ENCODE measurements at regions not wholly inside any gene's neighbourhood (a gene's known extent, or its start where the extent isn't known, plus 50 kb on each side); places are given as distances from the start of the nearest gene placed in this dataset.

DNA sequence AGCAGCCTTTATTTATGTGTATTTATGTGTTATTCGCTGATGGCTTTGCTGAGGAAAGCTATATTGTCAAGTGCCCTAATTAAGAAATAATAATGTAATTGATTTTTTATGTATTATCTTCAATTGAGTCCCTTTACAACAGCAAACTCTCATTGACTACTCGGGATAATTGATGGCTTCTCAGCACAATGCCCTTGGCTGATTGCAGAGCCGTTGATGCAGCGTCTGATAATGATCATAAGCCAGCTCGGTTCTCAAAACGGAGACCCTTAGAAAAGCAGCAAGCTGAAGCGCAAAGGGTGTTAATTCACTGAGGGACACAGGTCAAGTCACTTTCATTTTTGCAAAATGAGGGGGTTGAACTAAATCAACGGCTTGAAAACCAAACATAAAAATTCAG lies 357.1 kb upstream of the KCNH8 start:
- Histone ChIP-seq H4K20me1 (replicated peaks in 1 of 2; ENCODE audit: control insufficient read depth in 1 of 2, insufficient read depth in 2 of 2, low read length in 2 of 2) (no peaks in the 10 kb centered on the region), H2AFZ (ENCODE audit: low read length) (no peak overlapping the region), H2BK20ac (ENCODE audit: low read length) (no peak overlapping the region), H3K18ac (ENCODE audit: extremely low read depth, low read length) (no peak overlapping the region), H4K8ac (ENCODE audit: extremely low read depth, insufficient read depth, low read length) (no peak overlapping the region), H2AK5ac (ENCODE audit: low read depth, low read length) (no peak overlapping the region), H4K5ac (ENCODE audit: insufficient read length, low read depth, low read length) (no peak overlapping the region), H2BK120ac (replicated peaks; ENCODE audit: low read depth, low read length) (no peak overlapping the region), H3K4ac (replicated peaks; ENCODE audit: insufficient read length, low read depth, low read length) (no peak overlapping the region), H2BK12ac (ENCODE audit: low read depth, low read length) (no peak overlapping the region), H3K14ac (ENCODE audit: insufficient read length) (no peak overlapping the region), H3K9me3 (ENCODE audit: insufficient read depth in 2 of 2, low read depth in 1 of 2, low read length in 1 of 2) (no peaks in the 10 kb centered on the region), H3K9ac (replicated peaks in 1 of 4; ENCODE audit: extremely low read depth in 1 of 4, low read depth in 3 of 4, low read length in 3 of 4) (no peak overlapping the region), H3K79me1 (ENCODE audit: low read depth, low read length) (no peaks in the 10 kb centered on the region), H3K4me2 (ENCODE audit: insufficient read depth in 1 of 2, low read depth in 2 of 2, low read length in 2 of 2) (no peak overlapping the region), H3K23ac (ENCODE audit: insufficient read length) (no peak overlapping the region), H3K56ac (replicated peaks; ENCODE audit: insufficient read length, low read depth, low read length) (no peak overlapping the region), H2BK15ac (ENCODE audit: low read length) (no peak overlapping the region), H3K4me1 (replicated peaks in 1 of 4; ENCODE audit: control insufficient read depth in 3 of 4, insufficient read depth in 4 of 4, low read length in 3 of 4) (no peaks in the 10 kb centered on the region), H3K27ac (ENCODE audit: low read depth, low read length) (no peak overlapping the region), H2BK5ac (ENCODE audit: low read depth, low read length) (no peak overlapping the region), H3K23me2 (ENCODE audit: low read depth, low read length) (0 out of 2 replicates have a peak, but pooled peaks cover 2% of the 10 kb centered on the region), H3K79me2 (ENCODE audit: control insufficient read depth in 1 of 2, insufficient read depth in 2 of 2, low read length in 2 of 2) (no peaks in the 10 kb centered on the region), H3K27me3 (replicated peaks in 1 of 4; ENCODE audit: control insufficient read depth in 3 of 4, extremely low read depth in 1 of 4, insufficient read depth in 3 of 4, low read length in 3 of 4) (no peaks in the 10 kb centered on the region), H3K36me3 (ENCODE audit: control insufficient read depth in 2 of 4, insufficient read depth in 4 of 4, low read length in 3 of 4) (no peaks in the 10 kb centered on the region), H3K4me3 (ENCODE audit: extremely low read depth in 1 of 4, insufficient read depth in 2 of 4, low read depth in 3 of 4, low read length in 4 of 4) (no peak overlapping the region), H4K91ac (replicated peaks; ENCODE audit: insufficient read length, low read length) (no peak overlapping the region)
- ChIA-PET POLR2A (ENCODE audit: partially characterized antibody) (no interaction called here), CTCF (ENCODE audit: partially characterized antibody) (interaction anchor here (0.7 to 1.5 kb wide), 4 partner anchors 10 to 412 kb away, joined by 3 to 6 read pairs (median 4); no protein-coding TSS in a partner anchor)
- no peak for DNase-seq (ENCODE audit: low read depth in 1 of 2, low spot score in 2 of 2)
- 93% methylated on average over 8 of the region's 8 CpGs; no CpG with 5 or more reads in 1 of the 2 experiments for WGBS, 2 experiments (ENCODE audit: extremely low coverage in 1 of 2, insufficient coverage in 1 of 2, insufficient read length in 1 of 2, insufficient replicate concordance in 2 of 2, low coverage in 1 of 2, low lambda C conversion rate in 2 of 2, missing lambda C conversion rate in 1 of 2)
- FAIRE-seq = no peak
- TF ChIP-seq NANOG (IDR thresholded peaks at IDR 0.05; ENCODE audit: insufficient read depth, low read depth, low read length, poor library complexity, severe bottlenecking) (no peak), SIN3A (conservative IDR thresholded peaks at IDR 0.05 in 1 of 2, IDR thresholded peaks at IDR 0.05 in 1 of 2; ENCODE audit: low read depth in 1 of 2, low read length in 2 of 2) (no peak), KDM5A (IDR thresholded peaks at IDR 0.05; ENCODE audit: low read length) (no peak), TEAD4 (IDR thresholded peaks at IDR 0.05; ENCODE audit: low read depth, low read length) (no peak), YY1 (IDR thresholded peaks at IDR 0.05; ENCODE audit: low read depth, low read length) (no peak), EZH2 (IDR thresholded peaks at IDR 0.05; ENCODE audit: low read depth, low read length, severe bottlenecking) (no peak), SAP30 (IDR thresholded peaks at IDR 0.05; ENCODE audit: insufficient read depth, insufficient replicate concordance, low read length) (no peak), HDAC6 (IDR thresholded peaks at IDR 0.05; ENCODE audit: low read depth, low read length) (no peak), PHF8 (conservative IDR thresholded peaks at IDR 0.05; ENCODE audit: low read depth, low read length) (no peak), BRCA1 (IDR thresholded peaks at IDR 0.05; ENCODE audit: low read depth, low read length) (no peak), SUZ12 (IDR thresholded peaks at IDR 0.05; ENCODE audit: low read length) (no peak), CBX8 (IDR thresholded peaks at IDR 0.05; ENCODE audit: borderline replicate concordance, low read depth, low read length) (no peak), POLR2A (IDR thresholded peaks at IDR 0.05; ENCODE audit: control extremely low read depth in 1 of 2, low read depth in 2 of 2, low read length in 2 of 2) (no peak)
- TF ChIP-seq, protein P1, sequence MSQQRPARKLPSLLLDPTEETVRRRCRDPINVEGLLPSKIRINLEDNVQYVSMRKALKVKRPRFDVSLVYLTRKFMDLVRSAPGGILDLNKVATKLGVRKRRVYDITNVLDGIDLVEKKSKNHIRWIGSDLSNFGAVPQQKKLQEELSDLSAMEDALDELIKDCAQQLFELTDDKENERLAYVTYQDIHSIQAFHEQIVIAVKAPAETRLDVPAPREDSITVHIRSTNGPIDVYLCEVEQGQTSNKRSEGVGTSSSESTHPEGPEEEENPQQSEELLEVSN (IDR thresholded peaks at IDR 0.05) = no peak

Measured in H1 (cell line).